ENCODE measurements at regions not wholly inside any gene's neighbourhood (a gene's known extent, or its start where the extent isn't known, plus 50 kb on each side); places are given as distances from the start of the nearest gene placed in this dataset.

GRCh38 chr2:139469985-139470384 lies 689.8 kb upstream of the NXPH2 start:
- Histone ChIP-seq H3K36me3 (ENCODE audit: control insufficient read depth in 3 of 3, insufficient read depth in 2 of 3, low read depth in 1 of 3, low read length in 3 of 3) (no peaks in the 10 kb centered on the region), H3K27ac (ENCODE audit: low read depth in 1 of 3, low read length in 2 of 3) (no peak overlapping the region), H3K4me3 (ENCODE audit: low read depth in 1 of 3, low read length in 3 of 3) (no peak overlapping the region), H3K27me3 (ENCODE audit: control insufficient read depth in 3 of 3, insufficient read depth in 3 of 3, low read length in 3 of 3) (no peaks in the 10 kb centered on the region), H3K4me1 (ENCODE audit: control insufficient read depth in 3 of 3, insufficient read depth in 2 of 3, low read depth in 1 of 3, low read length in 2 of 3) (no peaks in the 10 kb centered on the region), H3K9me3 (ENCODE audit: control insufficient read depth in 2 of 2, insufficient read depth in 1 of 2, low read depth in 1 of 2, low read length in 1 of 2) (no peaks in the 10 kb centered on the region)
- FAIRE-seq (no peak), DNase-seq (no peak)
- 81 to 94% (median 82%) methylated on average over 1 of the region's 1 CpG for WGBS, 3 donors

DNA sequence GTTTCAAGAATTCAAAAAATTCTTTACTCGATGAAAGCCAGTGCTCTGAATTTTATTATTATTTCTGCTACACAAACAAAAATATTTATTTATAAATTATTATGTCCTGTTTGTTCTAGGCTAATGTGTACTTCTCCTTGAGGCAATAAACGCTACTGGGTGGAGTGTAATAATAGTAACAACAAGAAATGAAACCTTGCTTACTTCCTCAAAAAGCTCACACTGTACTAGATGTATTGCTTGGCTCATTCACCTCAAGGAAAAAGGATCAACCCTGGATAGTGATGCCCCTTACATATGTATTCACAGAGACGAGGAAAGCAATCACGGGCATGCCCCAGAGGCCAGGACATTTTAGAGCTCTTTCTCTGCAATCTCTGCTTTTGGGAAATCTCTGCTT lies 685.6 kb upstream of the NXPH2 start:
- Histone ChIP-seq H3K4me1 (ENCODE audit: control insufficient read depth in 3 of 3, insufficient read depth in 2 of 3, low read depth in 1 of 3, low read length in 2 of 3) (no peaks in the 10 kb centered on the region), H3K9me3 (ENCODE audit: control insufficient read depth in 2 of 2, insufficient read depth in 1 of 2, low read depth in 1 of 2, low read length in 1 of 2) (no peaks in the 10 kb centered on the region), H3K27me3 (ENCODE audit: control insufficient read depth in 3 of 3, insufficient read depth in 3 of 3, low read length in 3 of 3) (no peaks in the 10 kb centered on the region), H3K36me3 (ENCODE audit: control insufficient read depth in 3 of 3, insufficient read depth in 2 of 3, low read depth in 1 of 3, low read length in 3 of 3) (no peaks in the 10 kb centered on the region), H3K4me3 (ENCODE audit: low read depth in 1 of 3, low read length in 3 of 3) (no peak overlapping the region), H3K27ac (ENCODE audit: low read depth in 1 of 3, low read length in 2 of 3) (no peak overlapping the region)
- WGBS, 3 donors = 64 to 70% (median 68%) methylated on average over 4 of the region's 4 CpGs
- DNase-seq (no peak), FAIRE-seq (no peak)

DNA sequence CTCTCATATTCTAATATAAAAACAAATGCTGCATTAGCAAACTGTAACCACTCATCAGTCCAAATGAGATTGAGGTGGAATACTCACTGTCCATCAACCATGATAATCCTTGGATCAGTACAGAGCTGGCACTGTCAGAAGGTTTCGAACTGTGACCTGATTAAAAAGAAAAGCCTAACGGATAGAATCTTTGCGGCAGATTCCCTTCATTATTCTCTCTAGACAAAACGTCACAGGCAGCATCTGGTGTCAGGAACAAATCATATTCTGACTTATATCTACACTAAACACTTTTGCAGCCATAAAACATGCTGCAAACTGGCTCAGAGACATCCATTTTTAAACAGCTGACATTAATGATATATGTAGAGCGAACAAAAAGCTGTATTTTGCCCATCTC lies 677.7 kb upstream of the NXPH2 start:
- DNase-seq = no peak
- Histone ChIP-seq H3K4me1 (ENCODE audit: control insufficient read depth in 3 of 3, insufficient read depth in 2 of 3, low read depth in 1 of 3, low read length in 2 of 3) (no peaks in the 10 kb centered on the region), H3K36me3 (ENCODE audit: control insufficient read depth in 3 of 3, insufficient read depth in 2 of 3, low read depth in 1 of 3, low read length in 3 of 3) (no peaks in the 10 kb centered on the region), H3K27ac (ENCODE audit: low read depth in 1 of 3, low read length in 2 of 3) (no peak overlapping the region), H3K4me3 (ENCODE audit: low read depth in 1 of 3, low read length in 3 of 3) (no peak overlapping the region), H3K27me3 (ENCODE audit: control insufficient read depth in 3 of 3, insufficient read depth in 3 of 3, low read length in 3 of 3) (no peaks in the 10 kb centered on the region), H3K9me3 (ENCODE audit: control insufficient read depth in 2 of 2, insufficient read depth in 1 of 2, low read depth in 1 of 2, low read length in 1 of 2) (peaks cover 0 to 12% of the 10 kb centered on the region in 2 donors)
- FAIRE-seq = no peak
- WGBS, 3 donors = 60 to 66% (median 66%) methylated on average over 5 of the region's 5 CpGs

GRCh38 chr2:139454251-139454650 lies 674.1 kb upstream of the NXPH2 start:
- Histone ChIP-seq H3K4me3 (ENCODE audit: low read depth in 1 of 3, low read length in 3 of 3) (no peak overlapping the region), H3K4me1 (ENCODE audit: control insufficient read depth in 3 of 3, insufficient read depth in 2 of 3, low read depth in 1 of 3, low read length in 2 of 3) (no peaks in the 10 kb centered on the region), H3K27ac (ENCODE audit: low read depth in 1 of 3, low read length in 2 of 3) (no peak overlapping the region), H3K36me3 (ENCODE audit: control insufficient read depth in 3 of 3, insufficient read depth in 2 of 3, low read depth in 1 of 3, low read length in 3 of 3) (no peaks in the 10 kb centered on the region), H3K27me3 (ENCODE audit: control insufficient read depth in 3 of 3, insufficient read depth in 3 of 3, low read length in 3 of 3) (no peaks in the 10 kb centered on the region), H3K9me3 (ENCODE audit: control insufficient read depth in 2 of 2, insufficient read depth in 1 of 2, low read depth in 1 of 2, low read length in 1 of 2) (peaks cover 0 to 12% of the 10 kb centered on the region in 2 donors)
- DNase-seq (no peak), FAIRE-seq (no peak)
- 39 to 72% (median 71%) methylated on average over 1 of the region's 1 CpG for WGBS, 3 donors

GRCh38 chr2:139439100-139439499 lies 658.9 kb upstream of the NXPH2 start:
- no peak overlapping the region for H3K27ac ChIP-seq (ENCODE audit: low read depth in 1 of 3, low read length in 2 of 3)
- H3K4me1 ChIP-seq (ENCODE audit: control insufficient read depth in 3 of 3, insufficient read depth in 2 of 3, low read depth in 1 of 3, low read length in 2 of 3) = no peaks in the 10 kb centered on the region
- FAIRE-seq = no peak
- H3K9me3 ChIP-seq (ENCODE audit: control insufficient read depth in 2 of 2, insufficient read depth in 1 of 2, low read depth in 1 of 2, low read length in 1 of 2) = no peaks in the 10 kb centered on the region
- H3K27me3 ChIP-seq (ENCODE audit: control insufficient read depth in 3 of 3, insufficient read depth in 3 of 3, low read length in 3 of 3) = no peaks in the 10 kb centered on the region
- DNase-seq = no peak
- H3K4me3 ChIP-seq (ENCODE audit: low read depth in 1 of 3, low read length in 3 of 3) = no peak overlapping the region
- no peaks in the 10 kb centered on the region for H3K36me3 ChIP-seq (ENCODE audit: control insufficient read depth in 3 of 3, insufficient read depth in 2 of 3, low read depth in 1 of 3, low read length in 3 of 3)

- Histone ChIP-seq H3K27me3 (ENCODE audit: control insufficient read depth in 3 of 3, insufficient read depth in 3 of 3, low read length in 3 of 3) (no peaks in the 10 kb centered on the region), H3K4me1 (ENCODE audit: control insufficient read depth in 3 of 3, insufficient read depth in 2 of 3, low read depth in 1 of 3, low read length in 2 of 3) (no peaks in the 10 kb centered on the region), H3K36me3 (ENCODE audit: control insufficient read depth in 3 of 3, insufficient read depth in 2 of 3, low read depth in 1 of 3, low read length in 3 of 3) (no peaks in the 10 kb centered on the region), H3K27ac (ENCODE audit: low read depth in 1 of 3, low read length in 2 of 3) (no peak overlapping the region), H3K4me3 (ENCODE audit: low read depth in 1 of 3, low read length in 3 of 3) (no peak overlapping the region), H3K9me3 (ENCODE audit: control insufficient read depth in 2 of 2, insufficient read depth in 1 of 2, low read depth in 1 of 2, low read length in 1 of 2) (no peaks in the 10 kb centered on the region)
- 58 to 74% (median 59%) methylated on average over 3 of the region's 3 CpGs for WGBS, 3 donors
- DNase-seq (no peak), FAIRE-seq (no peak)
Observed at GRCh38 chr2:139438478-139438877, 658.3 kb upstream of the NXPH2 start.

GRCh38 chr2:139427164-139427563 lies 647.0 kb upstream of the NXPH2 start:
- no peak overlapping the region for H3K4me3 ChIP-seq (ENCODE audit: low read depth in 1 of 3, low read length in 3 of 3)
- FAIRE-seq = no peak

DNA sequence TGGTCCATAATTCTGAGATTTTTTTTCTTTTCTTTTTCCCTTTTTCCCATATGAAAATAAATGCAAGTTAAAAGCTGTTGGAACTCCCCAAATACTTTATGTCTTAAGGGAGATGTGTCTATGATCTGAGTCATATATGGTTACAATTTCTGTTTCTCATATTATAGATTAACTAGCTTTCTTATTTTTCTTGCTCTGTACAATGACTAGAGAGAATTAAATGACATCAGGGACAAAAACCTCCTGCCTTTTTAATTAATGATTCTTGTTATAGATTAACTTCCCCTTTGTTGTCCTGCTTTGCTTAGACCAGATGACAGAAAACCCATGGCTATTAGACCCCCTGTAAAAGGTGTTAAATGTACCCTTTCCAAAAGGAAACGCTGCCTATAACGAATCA lies 643.9 kb upstream of the NXPH2 start:
- H3K27ac ChIP-seq (ENCODE audit: low read depth in 1 of 3, low read length in 2 of 3) = no peak overlapping the region
- H3K9me3 ChIP-seq (ENCODE audit: control insufficient read depth in 2 of 2, insufficient read depth in 1 of 2, low read depth in 1 of 2, low read length in 1 of 2) = no peaks in the 10 kb centered on the region
- H3K4me1 ChIP-seq (ENCODE audit: control insufficient read depth in 3 of 3, insufficient read depth in 2 of 3, low read depth in 1 of 3, low read length in 2 of 3) = no peaks in the 10 kb centered on the region
- no peaks in the 10 kb centered on the region for H3K36me3 ChIP-seq (ENCODE audit: control insufficient read depth in 3 of 3, insufficient read depth in 2 of 3, low read depth in 1 of 3, low read length in 3 of 3)
- 27 to 69% (median 46%) methylated on average over 2 of the region's 2 CpGs for WGBS, 3 donors
- no peak for FAIRE-seq
- H3K27me3 ChIP-seq (ENCODE audit: control insufficient read depth in 3 of 3, insufficient read depth in 3 of 3, low read length in 3 of 3) = no peaks in the 10 kb centered on the region
- DNase-seq = no peak
- H3K4me3 ChIP-seq (ENCODE audit: low read depth in 1 of 3, low read length in 3 of 3) = no peak overlapping the region

More at GRCh38 chr2:139427164-139427563, 647.0 kb upstream of the NXPH2 start:
- Histone ChIP-seq H3K27ac (ENCODE audit: low read depth in 1 of 3, low read length in 2 of 3) (no peak overlapping the region), H3K9me3 (ENCODE audit: control insufficient read depth in 2 of 2, insufficient read depth in 1 of 2, low read depth in 1 of 2, low read length in 1 of 2) (no peaks in the 10 kb centered on the region), H3K4me1 (ENCODE audit: control insufficient read depth in 3 of 3, insufficient read depth in 2 of 3, low read depth in 1 of 3, low read length in 2 of 3) (no peaks in the 10 kb centered on the region), H3K36me3 (ENCODE audit: control insufficient read depth in 3 of 3, insufficient read depth in 2 of 3, low read depth in 1 of 3, low read length in 3 of 3) (no peaks in the 10 kb centered on the region), H3K27me3 (ENCODE audit: control insufficient read depth in 3 of 3, insufficient read depth in 3 of 3, low read length in 3 of 3) (no peaks in the 10 kb centered on the region)
- DNase-seq = no peak
- WGBS, 3 donors = 72 to 84% (median 82%) methylated on average over 4 of the region's 4 CpGs

- H3K27me3 ChIP-seq (ENCODE audit: control insufficient read depth in 3 of 3, insufficient read depth in 3 of 3, low read length in 3 of 3) = no peaks in the 10 kb centered on the region
- H3K36me3 ChIP-seq (ENCODE audit: control insufficient read depth in 3 of 3, insufficient read depth in 2 of 3, low read depth in 1 of 3, low read length in 3 of 3) = no peaks in the 10 kb centered on the region
- FAIRE-seq = no peak
- no peaks in the 10 kb centered on the region for H3K9me3 ChIP-seq (ENCODE audit: control insufficient read depth in 2 of 2, insufficient read depth in 1 of 2, low read depth in 1 of 2, low read length in 1 of 2)
- WGBS, 3 donors = 61 to 84% (median 76%) methylated on average over 8 of the region's 8 CpGs
- no peak overlapping the region for H3K4me3 ChIP-seq (ENCODE audit: low read depth in 1 of 3, low read length in 3 of 3)
- no peaks in the 10 kb centered on the region for H3K4me1 ChIP-seq (ENCODE audit: control insufficient read depth in 3 of 3, insufficient read depth in 2 of 3, low read depth in 1 of 3, low read length in 2 of 3)
- H3K27ac ChIP-seq (ENCODE audit: low read depth in 1 of 3, low read length in 2 of 3) = no peak overlapping the region
- no peak for DNase-seq
Observed at GRCh38 chr2:139411236-139411635, 631.0 kb upstream of the NXPH2 start.

Data from small intestine (tissue), 7 donors.